ENCODE measurements at regions not wholly inside any gene's neighbourhood (a gene's known extent, or its start where the extent isn't known, plus 50 kb on each side); places are given as distances from the start of the nearest gene placed in this dataset.

DNA sequence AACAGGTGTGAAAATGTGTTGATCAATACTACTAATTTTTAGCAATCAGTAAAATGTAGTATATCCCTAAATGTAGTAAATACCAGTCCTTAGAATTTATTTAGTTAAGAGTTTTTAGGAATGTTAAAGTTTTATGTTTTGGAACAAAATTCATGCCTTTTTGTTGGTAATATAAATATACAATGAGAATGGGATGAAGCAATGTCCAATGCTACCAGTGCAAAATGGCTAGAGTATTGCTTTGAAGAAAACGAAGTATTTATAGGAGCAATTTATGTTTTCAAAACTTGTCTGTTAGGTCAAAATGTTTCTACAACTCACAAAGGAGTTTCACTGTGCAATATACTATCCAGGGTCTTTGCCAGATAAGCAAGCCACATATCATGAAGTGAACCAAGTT, 851.5 kb downstream of the PCDH18 start:
- TF ChIP-seq, protein P1, sequence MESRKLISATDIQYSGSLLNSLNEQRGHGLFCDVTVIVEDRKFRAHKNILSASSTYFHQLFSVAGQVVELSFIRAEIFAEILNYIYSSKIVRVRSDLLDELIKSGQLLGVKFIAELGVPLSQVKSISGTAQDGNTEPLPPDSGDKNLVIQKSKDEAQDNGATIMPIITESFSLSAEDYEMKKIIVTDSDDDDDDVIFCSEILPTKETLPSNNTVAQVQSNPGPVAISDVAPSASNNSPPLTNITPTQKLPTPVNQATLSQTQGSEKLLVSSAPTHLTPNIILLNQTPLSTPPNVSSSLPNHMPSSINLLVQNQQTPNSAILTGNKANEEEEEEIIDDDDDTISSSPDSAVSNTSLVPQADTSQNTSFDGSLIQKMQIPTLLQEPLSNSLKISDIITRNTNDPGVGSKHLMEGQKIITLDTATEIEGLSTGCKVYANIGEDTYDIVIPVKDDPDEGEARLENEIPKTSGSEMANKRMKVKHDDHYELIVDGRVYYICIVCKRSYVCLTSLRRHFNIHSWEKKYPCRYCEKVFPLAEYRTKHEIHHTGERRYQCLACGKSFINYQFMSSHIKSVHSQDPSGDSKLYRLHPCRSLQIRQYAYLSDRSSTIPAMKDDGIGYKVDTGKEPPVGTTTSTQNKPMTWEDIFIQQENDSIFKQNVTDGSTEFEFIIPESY (IDR thresholded peaks at IDR 0.05; ENCODE audit: extremely low read depth, insufficient replicate concordance, low read length), result no peak
- TF ChIP-seq, protein P2, sequence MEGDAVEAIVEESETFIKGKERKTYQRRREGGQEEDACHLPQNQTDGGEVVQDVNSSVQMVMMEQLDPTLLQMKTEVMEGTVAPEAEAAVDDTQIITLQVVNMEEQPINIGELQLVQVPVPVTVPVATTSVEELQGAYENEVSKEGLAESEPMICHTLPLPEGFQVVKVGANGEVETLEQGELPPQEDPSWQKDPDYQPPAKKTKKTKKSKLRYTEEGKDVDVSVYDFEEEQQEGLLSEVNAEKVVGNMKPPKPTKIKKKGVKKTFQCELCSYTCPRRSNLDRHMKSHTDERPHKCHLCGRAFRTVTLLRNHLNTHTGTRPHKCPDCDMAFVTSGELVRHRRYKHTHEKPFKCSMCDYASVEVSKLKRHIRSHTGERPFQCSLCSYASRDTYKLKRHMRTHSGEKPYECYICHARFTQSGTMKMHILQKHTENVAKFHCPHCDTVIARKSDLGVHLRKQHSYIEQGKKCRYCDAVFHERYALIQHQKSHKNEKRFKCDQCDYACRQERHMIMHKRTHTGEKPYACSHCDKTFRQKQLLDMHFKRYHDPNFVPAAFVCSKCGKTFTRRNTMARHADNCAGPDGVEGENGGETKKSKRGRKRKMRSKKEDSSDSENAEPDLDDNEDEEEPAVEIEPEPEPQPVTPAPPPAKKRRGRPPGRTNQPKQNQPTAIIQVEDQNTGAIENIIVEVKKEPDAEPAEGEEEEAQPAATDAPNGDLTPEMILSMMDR (IDR thresholded peaks at IDR 0.05 in 2 of 3, conservative IDR thresholded peaks at IDR 0.05 in 1 of 3; ENCODE audit: borderline replicate concordance in 1 of 3, insufficient read depth in 1 of 3, low read depth in 2 of 3, low read length in 2 of 3), result no peak
- no peak for TF ChIP-seq EZH2 (IDR thresholded peaks at IDR 0.05)
- no peak for TF ChIP-seq SP1 (IDR thresholded peaks at IDR 0.05; ENCODE audit: low read depth)
- TF ChIP-seq POLR2AphosphoS5 (IDR thresholded peaks at IDR 0.05; ENCODE audit: low read depth, low read length), result no peak
- no peak for TF ChIP-seq JUND (IDR thresholded peaks at IDR 0.05)
- TF ChIP-seq YY1 (IDR thresholded peaks at IDR 0.05; ENCODE audit: extremely low read depth, insufficient replicate concordance, low read depth, low read length), result no peak
- no peak for TF ChIP-seq CBX3 (IDR thresholded peaks at IDR 0.05; ENCODE audit: low read depth)
- TF ChIP-seq, protein P3, sequence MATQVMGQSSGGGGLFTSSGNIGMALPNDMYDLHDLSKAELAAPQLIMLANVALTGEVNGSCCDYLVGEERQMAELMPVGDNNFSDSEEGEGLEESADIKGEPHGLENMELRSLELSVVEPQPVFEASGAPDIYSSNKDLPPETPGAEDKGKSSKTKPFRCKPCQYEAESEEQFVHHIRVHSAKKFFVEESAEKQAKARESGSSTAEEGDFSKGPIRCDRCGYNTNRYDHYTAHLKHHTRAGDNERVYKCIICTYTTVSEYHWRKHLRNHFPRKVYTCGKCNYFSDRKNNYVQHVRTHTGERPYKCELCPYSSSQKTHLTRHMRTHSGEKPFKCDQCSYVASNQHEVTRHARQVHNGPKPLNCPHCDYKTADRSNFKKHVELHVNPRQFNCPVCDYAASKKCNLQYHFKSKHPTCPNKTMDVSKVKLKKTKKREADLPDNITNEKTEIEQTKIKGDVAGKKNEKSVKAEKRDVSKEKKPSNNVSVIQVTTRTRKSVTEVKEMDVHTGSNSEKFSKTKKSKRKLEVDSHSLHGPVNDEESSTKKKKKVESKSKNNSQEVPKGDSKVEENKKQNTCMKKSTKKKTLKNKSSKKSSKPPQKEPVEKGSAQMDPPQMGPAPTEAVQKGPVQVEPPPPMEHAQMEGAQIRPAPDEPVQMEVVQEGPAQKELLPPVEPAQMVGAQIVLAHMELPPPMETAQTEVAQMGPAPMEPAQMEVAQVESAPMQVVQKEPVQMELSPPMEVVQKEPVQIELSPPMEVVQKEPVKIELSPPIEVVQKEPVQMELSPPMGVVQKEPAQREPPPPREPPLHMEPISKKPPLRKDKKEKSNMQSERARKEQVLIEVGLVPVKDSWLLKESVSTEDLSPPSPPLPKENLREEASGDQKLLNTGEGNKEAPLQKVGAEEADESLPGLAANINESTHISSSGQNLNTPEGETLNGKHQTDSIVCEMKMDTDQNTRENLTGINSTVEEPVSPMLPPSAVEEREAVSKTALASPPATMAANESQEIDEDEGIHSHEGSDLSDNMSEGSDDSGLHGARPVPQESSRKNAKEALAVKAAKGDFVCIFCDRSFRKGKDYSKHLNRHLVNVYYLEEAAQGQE (IDR thresholded peaks at IDR 0.05; ENCODE audit: low read depth), result no peak
- TF ChIP-seq POLR2A (IDR thresholded peaks at IDR 0.05; ENCODE audit: borderline replicate concordance, extremely low read depth, insufficient read depth, insufficient read length), result no peak
- TF ChIP-seq ELF1 (IDR thresholded peaks at IDR 0.05; ENCODE audit: borderline replicate concordance, low read depth), result no peak
- TF ChIP-seq, protein P4, sequence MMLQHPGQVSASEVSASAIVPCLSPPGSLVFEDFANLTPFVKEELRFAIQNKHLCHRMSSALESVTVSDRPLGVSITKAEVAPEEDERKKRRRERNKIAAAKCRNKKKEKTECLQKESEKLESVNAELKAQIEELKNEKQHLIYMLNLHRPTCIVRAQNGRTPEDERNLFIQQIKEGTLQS (IDR thresholded peaks at IDR 0.05), result no peak
- no peak for TF ChIP-seq ZNF274 (IDR thresholded peaks at IDR 0.05; ENCODE audit: low read depth, low read length)
- TF ChIP-seq RAD21 (IDR thresholded peaks at IDR 0.05; ENCODE audit: low read depth), result no peak
- TF ChIP-seq EGR1 (IDR thresholded peaks at IDR 0.05; ENCODE audit: low read depth), result no peak
- H3K9me2 ChIP-seq (ENCODE audit: insufficient read depth), result no peaks in the 10 kb centered on the region
- ChIA-PET POLR2A (no interaction called here), RAD21 (ENCODE audit: low non-redundant PET in 1 of 2, low total read pairs in 2 of 2, uncharacterized antibody in 2 of 2, unreplicated experiment in 2 of 2) (no interaction called here), CTCF (no interaction called here)
- H2AFZ ChIP-seq (ENCODE audit: low read depth, low read length, poor library complexity, severe bottlenecking), result no peak overlapping the region
- no peaks in the 10 kb centered on the region for H3K9me3 ChIP-seq (ENCODE audit: control insufficient read depth in 1 of 2, insufficient read depth in 1 of 2, low read depth in 1 of 2, low read length in 2 of 2)
- H3K79me2 ChIP-seq (ENCODE audit: insufficient read depth, low read length), result no peaks in the 10 kb centered on the region
- no peak overlapping the region for H3K9ac ChIP-seq (ENCODE audit: low read length)
- no TSS peak for BruUV-seq (replicated peaks)
- no peaks in the 10 kb centered on the region for H3K27me3 ChIP-seq (ENCODE audit: insufficient read depth, low read length)
- H3K4me1 ChIP-seq (ENCODE audit: control insufficient read depth in 1 of 2, insufficient read depth in 2 of 2, low read length in 2 of 2), result no peaks in the 10 kb centered on the region
- no peak overlapping the region for H3K4me3 ChIP-seq (replicated peaks in 1 of 2; ENCODE audit: low read depth in 1 of 2, low read length in 2 of 2)
- intact Hi-C loops (cut with micrococcal nuclease), result no loop called here
- H3K36me3 ChIP-seq (ENCODE audit: control insufficient read depth in 1 of 2, insufficient read depth in 2 of 2, low read length in 2 of 2), result no peaks in the 10 kb centered on the region
- no peak for DNase-seq (ENCODE audit: low read depth, low spot score)
- no peaks in the 10 kb centered on the region for H4K20me1 ChIP-seq (ENCODE audit: insufficient read depth)
- H3K4me2 ChIP-seq (ENCODE audit: low read length), result no peak overlapping the region
- no peak overlapping the region for H3K27ac ChIP-seq (ENCODE audit: low read depth, low read length)
- ATAC-seq, result no peak

Measured in HCT116 (cell line).